Epithelial cell of esophagus (primary cell): ENCODE measurements at regions not wholly inside any gene's neighbourhood (a gene's known extent, or its start where the extent isn't known, plus 50 kb on each side); places are given as distances from the start of the nearest gene placed in this dataset.

Experiments
- DNase-seq: peaks from one replicate; pipeline ENCODE4 v3.0.0; 2010; ENCODE audit warnings: low read depth
- H3K4me3 ChIP-seq: 2 replicates; pipeline ENCODE4 v1.5.1; 2011; ENCODE audit warnings: mild to moderate bottlenecking, low read length, control low read depth
- TF ChIP-seq, protein P1 (sequence below): IDR thresholded peaks from 2 replicates; pipeline ENCODE4 v1.5.1; 2011; ENCODE audit warnings: low read depth, mild to moderate bottlenecking, low read length, control low read depth, inconsistent platforms; ENCODE audit not compliant: insufficient read depth; ENCODE audit errors: missing control alignments

DNA sequence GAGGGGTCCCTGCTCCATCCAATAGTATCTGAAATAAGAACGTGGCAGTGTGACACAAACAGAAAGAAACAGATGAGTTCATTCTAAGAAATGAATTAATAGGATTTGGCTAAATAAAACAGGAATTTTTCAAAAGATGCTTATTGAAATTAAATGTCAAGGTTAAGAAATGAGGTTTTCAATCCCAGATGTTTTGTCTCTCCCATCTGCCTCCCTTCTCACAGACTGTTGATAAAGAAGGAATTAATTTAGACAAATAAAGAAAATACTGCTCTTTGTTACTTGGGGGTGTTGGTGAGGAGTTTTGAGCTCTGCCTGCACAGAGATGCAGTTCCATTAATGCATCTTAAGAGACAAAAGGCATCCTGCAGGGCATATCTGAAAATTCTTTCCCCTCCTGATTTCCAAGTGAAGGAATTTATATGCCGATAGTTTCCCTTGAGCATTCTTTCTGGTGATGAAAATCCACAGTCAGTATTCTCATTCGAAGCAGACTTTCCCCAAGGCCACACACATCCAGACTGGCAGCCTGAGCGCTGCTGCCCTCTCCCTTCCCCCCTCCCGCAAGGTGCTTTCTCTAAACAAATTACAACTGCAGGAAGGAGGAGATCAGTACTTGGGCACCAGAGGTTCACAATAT, 385.4 kb upstream of the RND3 start:
- TF ChIP-seq, protein P1, sequence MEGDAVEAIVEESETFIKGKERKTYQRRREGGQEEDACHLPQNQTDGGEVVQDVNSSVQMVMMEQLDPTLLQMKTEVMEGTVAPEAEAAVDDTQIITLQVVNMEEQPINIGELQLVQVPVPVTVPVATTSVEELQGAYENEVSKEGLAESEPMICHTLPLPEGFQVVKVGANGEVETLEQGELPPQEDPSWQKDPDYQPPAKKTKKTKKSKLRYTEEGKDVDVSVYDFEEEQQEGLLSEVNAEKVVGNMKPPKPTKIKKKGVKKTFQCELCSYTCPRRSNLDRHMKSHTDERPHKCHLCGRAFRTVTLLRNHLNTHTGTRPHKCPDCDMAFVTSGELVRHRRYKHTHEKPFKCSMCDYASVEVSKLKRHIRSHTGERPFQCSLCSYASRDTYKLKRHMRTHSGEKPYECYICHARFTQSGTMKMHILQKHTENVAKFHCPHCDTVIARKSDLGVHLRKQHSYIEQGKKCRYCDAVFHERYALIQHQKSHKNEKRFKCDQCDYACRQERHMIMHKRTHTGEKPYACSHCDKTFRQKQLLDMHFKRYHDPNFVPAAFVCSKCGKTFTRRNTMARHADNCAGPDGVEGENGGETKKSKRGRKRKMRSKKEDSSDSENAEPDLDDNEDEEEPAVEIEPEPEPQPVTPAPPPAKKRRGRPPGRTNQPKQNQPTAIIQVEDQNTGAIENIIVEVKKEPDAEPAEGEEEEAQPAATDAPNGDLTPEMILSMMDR = no peak
- no peak overlapping the region for H3K4me3 ChIP-seq
- no peak for DNase-seq

DNA sequence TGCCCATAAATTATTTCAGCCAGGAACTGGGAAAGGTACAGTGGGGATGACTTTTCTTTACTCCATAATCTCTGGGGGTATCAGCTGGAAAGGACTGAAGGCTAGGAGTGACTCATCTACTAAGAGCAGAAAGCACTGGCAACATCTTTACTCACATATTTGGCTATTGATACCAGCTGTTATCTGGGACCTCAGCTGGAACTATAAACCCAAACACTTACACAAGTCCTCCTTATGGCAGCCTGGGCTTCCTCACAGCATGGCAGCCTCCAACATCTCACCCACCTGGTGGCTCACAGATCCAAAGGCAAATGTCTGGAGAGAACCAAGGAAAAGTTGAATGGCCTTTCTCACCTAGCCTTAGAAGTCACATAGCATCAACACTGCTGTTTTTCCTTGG, 379.0 kb upstream of the RND3 start:
- TF ChIP-seq, protein P1 = no peak
- no peak overlapping the region for H3K4me3 ChIP-seq
- no peak for DNase-seq

DNA sequence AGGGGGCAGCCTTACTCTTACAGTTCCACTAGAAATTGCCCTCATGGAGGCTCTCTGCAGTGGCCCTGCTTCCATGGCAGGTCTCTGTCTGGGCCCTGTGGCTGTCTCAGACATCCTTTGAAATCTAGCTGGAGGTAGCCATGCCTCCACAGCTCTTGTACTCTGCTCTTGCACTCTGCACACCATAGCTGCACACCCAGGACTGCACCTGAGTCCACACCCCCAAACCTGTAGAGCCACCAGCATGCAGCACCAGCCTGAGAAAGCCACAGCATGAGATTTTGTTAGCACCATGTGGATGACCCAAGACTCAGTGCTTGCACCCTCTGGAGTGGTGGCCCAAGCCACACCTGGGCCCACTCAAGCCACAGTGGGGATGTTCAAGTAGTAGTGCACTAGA, 376.2 kb upstream of the RND3 start:
- no peak overlapping the region for H3K4me3 ChIP-seq
- TF ChIP-seq, protein P1 = no peak
- DNase-seq = no peak

DNA sequence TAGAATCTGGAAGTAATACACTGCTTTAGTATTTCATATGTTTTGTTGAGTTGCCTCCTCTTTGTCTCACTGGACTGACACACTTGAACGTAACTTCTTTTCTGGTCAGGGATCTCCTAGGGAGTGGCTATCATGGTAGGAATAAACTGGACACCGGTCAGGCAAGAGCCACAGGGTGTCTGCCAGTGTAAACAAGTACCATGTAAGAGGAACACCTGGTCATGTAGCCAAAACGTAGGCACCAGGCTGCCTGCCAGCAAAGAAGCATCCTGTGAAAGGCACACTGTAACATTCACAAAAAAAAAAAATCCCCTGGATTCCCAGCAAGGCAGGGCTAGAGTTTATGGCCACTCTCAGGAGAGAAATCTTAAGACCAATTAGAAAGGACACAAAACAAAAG, 372.8 kb upstream of the RND3 start:
- TF ChIP-seq, protein P1 = no peak
- no peak for DNase-seq
- no peak overlapping the region for H3K4me3 ChIP-seq

DNA sequence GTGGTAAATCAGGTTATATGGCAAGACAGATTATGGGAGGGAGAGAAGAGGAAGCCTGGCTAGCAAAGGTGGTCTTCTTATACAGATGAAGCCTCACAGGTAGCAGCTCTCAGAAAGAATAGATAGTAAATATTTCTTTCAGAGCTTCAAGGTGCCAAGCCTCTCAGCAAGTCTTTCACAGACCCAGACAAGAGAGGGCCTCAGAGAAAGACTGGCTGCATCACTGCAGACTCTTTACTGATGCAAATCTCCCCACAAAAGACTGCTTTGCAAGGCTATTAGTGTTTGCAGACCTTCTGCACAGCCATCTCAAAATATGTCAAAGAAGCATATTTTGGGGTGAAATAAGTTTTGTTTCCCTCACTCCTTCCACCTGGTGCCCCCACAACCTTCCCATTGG, 372.4 kb upstream of the RND3 start:
- TF ChIP-seq, protein P1 = no peak
- DNase-seq = no peak
- no peak overlapping the region for H3K4me3 ChIP-seq

DNA sequence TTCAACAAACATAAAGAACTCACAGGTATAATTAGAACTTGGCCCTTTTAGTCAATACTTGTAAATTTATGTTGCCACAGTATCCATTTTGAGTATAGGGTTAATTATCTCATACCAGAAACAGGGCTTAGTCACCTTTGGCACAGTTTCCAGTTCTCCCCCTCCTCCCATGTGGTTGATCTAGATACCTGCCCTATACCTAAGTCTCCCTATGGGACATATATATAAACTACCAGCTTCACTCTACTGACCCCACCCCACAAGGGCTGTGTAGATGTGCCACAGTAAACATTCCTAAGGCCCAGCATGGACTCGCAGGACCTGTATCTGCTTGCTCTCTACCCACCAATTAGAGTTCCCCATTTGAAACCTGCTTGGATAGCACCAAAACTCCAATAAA, 371.7 kb upstream of the RND3 start:
- H3K4me3 ChIP-seq = no peak overlapping the region
- peak; percentile 52 for DNase-seq
- TF ChIP-seq, protein P1 = no peak

DNA sequence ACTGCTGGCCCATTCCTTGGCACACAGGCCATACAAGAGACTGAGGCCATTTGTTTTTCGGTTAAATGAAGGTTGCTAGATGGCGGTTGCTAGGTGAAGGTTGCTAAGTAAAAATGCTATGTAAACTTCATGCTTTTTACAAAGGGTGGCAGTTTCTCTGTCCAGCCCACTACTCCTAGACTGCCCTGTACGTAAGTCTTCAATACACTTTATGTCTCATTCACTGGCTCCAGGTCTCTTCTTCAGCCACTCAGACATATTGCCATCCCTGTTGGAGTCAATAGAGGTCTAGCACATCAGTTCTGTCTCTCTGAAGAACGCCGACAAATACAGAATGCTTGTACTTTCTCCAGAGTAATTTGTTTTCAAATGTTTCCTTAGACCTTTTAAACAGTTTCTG, 370.9 kb upstream of the RND3 start:
- no peak for DNase-seq
- TF ChIP-seq, protein P1 = no peak
- H3K4me3 ChIP-seq = no peak overlapping the region
